NCI-H82 treated with DMSO at 0.1 percent for 48 hours (cell line): ENCODE measurements at regions not wholly inside any gene's neighbourhood (a gene's known extent, or its start where the extent isn't known, plus 50 kb on each side); places are given as distances from the start of the nearest gene placed in this dataset.
A peak's percentile ranks its signal among the peaks of the same experiment; 100 is the strongest.

Experiments
- DNase-seq: peaks from one replicate; lab custom pipeline; 2025; ENCODE audit not compliant: unreplicated experiment; lab: John Stamatoyannopoulos, UW

DNA sequence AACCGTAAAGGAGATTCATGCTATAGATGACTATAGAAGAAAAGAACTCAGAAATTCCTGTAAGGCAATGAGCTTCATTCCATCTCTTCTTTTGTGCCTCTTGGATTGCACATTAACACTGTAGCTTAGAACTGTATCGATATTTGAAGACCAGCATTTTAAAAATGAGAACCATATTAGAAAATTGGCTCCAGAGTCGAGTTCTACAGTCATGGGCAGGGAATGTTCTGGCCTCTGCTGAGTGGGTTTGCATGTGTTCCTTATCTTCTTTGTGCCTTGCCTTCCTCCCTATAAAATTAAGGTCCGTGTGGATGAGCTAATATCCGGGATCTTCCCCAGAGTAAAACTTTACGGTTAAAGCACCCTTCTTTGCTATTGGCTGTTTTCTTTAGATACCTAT is 77.4 kb upstream of the PLCL2 start:
- DNase-seq, result no peak

DNA sequence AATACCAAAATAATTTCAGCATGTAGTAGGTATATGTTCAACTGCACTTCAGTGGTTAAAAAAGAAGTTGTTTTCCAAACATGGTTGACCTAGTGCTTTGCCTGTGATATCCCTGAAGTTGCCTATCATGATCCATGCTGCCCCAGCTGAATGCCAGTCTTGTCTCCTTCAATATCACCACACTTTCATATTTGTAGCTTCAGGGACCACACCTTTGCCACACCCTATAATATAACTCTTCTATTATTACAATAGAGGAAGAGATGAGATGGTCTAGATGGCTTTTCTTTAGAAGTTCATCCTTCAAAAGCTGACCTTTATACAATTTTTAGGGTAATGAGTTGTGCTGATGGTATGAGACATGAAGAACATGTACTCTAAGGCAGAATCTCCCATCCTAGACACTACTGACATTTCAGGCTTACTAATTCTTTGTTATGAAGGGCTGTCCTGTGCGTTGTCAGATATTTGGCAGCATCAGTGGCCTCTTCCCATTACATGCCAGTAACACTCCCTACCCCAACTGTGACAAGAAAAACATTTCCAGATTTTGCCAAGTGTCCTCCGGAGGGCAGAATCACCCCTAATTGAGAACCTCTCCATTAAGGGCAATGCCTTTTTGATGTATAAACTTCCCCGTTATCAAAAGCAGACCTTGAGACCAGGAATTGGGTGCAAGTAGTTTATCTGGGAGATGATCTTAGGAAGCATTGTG is 76.2 kb upstream of the PLCL2 start:
- no peak for DNase-seq

DNA sequence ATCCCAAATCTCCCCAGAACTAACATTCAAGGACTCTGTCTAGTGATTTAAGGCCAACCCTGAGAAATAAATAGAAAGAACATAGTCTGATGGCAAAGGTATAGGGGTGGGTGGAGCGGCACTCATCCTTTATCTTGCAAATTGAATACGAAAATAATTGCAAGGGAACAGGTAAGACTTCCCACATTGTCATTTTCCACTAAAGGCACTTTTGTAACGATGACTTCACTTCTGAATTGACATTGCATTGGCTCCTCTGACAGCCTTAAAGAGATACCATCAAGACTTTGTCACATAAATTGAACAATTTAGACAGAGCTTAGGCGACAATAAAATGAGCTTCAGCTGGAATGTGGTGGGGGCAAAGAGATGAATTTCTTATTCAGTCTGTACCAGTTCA is 75.3 kb upstream of the PLCL2 start:
- no peak for DNase-seq

DNA sequence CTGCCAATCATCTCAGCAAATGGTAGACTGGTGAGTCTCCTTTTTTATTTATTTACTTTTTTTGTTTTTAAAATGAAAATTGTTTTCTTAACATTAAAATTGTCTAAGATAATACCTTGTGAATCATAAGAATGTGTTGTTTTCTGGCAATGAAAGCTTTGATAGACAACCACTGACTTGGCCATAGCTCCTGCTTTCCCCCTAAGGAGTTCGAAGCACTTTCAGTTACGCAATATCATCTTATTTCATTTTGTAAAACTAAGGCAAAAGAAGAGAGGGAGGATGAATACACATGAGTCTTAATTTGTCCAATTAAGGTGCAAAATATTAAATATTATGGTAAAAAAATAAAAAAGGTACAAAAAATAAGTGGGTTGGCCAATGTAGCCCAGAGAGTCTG is 74.8 kb upstream of the PLCL2 start:
- no peak for DNase-seq

DNA sequence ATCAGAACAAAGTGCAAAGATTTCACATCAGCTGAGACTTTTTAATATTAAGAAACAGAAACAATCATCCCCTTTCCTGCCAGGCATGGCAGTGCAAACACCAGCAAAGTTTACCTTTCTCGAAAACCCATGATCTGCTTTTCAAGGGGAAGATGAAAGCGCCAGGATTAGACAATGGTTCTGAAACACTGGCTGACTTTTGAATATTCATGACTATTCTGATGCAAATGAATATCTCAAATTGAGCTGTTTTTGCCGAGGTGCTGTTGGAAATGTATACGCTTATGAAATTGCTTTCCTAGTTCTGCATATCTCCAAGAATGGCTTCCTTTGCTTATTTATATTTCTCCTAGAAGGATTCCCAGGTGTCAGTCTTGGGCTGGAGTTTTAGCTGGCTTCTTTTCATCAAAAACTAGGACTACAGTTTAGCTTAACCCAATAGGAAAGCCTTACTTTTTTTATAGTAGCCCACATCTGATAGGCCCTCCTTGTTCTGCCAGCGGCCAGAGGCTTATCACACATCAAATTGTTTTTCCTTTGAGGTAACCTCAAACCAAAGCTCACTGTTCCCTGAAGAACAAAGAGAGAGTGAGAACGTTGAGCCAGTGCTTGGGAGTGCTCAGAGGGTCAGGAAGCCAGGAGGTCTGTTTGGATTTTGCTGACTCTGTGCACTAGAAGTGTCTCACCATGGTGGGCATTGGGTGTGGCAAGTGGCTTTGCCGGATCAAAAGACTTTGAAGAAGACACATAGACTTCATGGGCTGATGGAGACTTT is 74.0 kb upstream of the PLCL2 start:
- no peak for DNase-seq

DNA sequence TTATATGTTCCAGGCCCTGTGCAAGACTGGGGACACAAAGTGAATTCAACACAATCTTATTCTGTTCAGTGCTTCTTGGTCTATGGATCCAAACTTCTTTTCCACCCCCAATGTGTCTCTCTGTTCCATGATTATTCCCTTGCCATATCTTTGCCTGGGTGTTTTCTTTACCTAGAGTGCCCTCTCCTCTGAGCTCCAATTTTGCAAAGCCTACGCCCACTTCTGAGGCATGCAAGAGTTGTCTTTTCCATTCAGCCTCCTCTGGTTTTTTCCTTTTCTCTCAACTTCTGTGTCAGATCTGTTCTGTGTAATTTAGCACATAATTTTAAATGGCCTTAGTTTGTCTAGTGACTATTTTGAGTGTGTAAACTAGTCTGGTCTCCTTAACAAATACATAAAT is 72.8 kb upstream of the PLCL2 start:
- DNase-seq, result no peak

DNA sequence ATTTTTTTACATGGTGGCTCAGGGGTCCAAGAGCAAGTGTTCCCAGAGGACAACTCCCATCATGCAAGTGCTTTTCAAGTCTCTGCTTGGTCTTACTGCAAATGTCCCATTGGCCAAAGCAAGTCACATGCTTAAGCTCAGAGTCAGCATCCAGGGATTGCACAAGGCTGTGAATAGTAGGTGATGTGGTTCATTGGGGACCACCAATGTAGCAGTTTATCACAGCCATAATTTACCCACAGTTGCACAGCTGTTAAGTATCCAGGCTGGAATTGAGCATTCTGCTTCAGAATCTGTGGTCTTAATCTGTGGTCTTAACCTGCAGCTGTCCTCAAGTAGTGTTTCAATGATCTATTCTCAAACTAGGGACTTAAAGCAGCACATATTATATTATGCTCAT is 71.4 kb upstream of the PLCL2 start:
- no peak for DNase-seq

DNA sequence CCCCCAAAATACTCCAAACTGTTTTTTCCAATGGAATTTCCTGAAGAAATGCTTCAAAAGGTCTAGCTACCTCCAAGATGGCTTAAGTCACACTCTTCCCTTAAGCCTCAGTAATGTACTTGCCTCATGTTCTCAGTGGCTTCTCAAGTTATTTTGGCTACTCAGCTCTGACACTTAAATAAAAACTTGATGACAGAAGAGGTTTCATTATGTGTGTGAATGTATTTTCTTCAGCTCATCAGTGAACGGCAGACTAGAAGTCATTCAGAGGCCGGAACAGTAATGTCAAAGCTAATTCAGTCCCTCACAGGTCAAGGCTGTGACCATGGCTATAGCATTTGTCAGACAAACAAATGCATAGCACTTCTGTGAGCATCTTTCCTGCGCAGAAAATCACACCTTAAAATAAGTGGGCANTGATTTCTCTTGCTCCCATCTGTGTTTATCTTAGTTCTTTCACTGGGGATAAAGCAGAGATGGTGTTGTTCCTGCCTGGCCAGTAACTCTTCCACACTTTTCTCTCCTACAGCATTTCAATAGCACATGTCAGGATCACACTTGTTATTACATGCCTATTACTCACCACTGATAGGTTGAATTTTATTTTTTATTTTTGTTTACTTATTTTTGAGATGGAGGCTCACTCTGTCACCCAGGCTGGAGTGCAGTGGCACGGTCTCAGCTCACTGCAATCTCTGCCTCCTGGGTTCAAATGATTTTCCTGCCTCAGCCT is 68.5 kb upstream of the PLCL2 start:
- no peak for DNase-seq

DNA sequence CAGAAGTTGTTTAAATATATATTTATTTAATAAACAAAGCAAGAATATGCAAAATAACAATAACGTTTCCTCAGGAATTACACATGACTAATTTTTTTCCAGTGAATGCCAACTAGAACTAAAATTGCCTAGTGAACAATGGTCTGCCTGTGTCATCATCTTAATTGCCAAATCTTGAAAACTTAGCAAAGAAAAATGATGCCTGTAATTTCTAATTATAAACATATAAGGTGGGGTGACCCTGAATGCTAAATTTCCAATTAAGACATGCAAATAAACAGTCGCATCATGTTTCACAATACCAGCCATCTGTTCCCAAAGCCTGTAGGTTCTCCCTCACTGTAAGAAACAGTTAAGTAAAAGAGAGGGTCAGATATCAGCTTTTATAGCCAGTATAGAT is 67.6 kb upstream of the PLCL2 start:
- DNase-seq, result peak; percentile 14

DNA sequence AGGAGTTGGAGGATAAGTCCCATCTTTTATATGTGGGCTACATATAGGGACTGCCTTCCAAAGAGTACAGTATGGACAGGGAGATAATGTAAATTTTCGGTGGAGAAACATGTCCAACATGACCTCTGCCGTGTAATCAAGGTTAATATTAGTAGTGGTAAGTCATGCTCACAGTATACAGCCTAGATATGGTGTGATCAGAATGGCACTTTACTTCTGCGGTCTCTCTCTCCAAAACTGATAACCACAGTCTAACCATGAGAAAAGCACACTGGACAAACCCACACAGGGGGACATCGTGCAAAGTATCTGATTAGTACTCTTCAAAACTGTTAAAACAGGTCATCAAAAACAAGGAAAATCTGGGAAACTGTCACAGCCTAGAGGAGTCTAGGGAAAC is 66.6 kb upstream of the PLCL2 start:
- no peak for DNase-seq

DNA sequence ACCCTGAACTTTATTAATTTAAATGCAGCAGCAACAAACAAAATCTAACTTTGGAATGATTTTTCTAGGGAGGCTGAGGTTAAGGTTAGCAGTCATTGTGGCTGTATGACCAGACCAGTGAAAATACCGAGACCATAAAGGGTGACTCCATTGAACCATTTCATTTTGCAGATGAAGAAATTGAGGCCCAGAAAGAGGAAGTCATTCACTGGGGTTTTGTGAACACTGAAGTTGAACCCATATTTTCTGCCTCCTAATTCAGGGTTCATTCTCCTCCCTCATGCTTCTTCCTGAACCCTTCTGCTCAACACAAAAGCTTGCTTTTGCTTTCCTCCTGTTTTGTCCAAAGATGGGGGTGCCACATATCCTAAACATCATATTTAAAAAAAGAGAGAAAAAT is 65.8 kb upstream of the PLCL2 start:
- no peak for DNase-seq

DNA sequence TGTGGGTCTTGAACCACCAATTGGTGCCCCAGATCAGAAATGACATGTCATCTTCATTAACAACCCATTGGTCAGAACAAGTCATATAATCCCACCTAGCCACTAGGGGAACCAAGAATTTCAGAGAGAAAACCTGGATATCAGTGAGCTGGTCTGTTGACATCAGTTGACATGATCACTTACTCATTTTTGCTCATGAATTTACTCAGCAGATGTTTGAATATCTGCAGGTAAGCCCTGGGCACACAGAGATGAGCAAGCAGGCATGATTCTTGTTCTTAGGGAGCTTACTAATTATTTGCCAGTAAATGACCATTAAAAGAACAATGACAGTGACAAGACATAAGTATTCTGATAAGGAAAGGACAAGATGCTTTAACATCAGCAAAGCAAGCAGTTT is 64.3 kb upstream of the PLCL2 start:
- no peak for DNase-seq

DNA sequence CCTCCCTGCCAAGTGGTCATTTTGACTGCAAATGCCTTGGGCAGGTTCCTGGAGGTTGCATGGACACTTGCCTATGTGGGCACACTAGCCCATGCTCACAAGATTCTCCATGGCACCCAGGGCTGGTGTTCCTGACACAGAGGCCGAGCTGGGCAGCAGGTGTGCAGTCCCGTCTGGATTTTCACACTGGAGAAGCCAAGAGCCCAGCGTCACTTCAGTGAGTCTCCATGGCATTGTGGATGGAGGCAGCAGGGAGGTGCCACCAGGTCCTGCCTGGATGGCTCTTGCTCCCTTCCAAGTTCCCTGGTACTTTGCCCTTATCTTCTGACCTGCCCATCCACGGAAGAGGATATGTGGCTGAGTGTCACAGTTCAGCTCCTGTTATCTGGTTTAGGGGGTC is 63.7 kb upstream of the PLCL2 start:
- no peak for DNase-seq

DNA sequence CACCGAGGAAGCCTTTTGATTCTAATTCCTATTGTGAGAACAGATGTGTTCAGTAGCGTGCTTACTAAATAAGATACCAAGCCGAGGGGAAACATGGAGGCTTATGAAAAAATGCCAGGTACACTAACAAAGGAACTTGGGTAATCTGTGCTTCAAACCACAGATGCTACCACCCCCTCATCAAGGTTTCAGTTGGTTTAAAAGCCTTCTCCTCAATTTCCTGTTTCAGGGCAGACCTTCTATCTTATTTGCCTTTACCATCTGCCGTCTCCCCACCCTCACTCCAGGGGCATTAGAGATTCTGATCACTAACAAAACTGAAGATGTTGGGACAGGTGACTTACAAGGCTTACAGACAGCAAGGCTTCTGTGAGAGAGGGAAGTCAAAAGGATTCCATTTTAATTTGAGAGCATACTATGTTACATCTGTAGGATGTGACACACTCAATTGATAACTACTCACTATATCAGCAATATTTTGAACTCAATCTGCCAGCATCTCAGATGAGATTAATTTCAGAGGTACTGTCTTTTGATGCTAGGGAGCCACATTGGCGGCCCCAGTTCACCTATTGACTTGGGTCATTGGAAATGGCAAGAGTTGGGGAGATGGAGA is 60.6 kb upstream of the PLCL2 start:
- DNase-seq, result peak; percentile 55

DNA sequence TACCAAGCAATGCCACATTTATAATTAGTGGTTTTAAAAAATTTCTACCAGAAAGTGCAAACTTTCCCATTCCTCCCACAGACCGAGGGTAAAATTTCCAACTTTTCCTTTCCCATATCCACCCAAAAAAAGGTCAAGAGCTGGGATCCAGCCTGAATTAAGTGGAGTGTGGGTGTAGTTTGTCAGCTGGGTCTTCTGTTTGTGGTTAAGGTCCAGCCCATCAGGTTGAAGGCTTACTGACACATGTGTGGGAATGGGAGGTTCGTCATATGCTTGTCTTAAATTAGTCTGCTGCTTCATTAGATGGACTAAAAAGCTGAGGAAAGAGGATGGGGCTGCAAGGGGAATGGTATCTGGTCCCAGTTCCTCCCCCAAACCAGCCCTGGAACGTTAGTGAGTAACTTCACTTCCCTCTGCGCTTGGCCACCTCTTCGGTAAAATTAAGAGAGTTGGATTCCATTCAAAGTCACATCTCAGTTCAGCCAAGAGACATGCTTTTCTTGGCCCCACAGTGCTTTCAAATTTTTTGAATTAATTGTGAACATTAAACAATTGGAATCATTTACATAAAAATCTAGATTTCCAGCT is 59.0 kb upstream of the PLCL2 start:
- DNase-seq, result no peak

DNA sequence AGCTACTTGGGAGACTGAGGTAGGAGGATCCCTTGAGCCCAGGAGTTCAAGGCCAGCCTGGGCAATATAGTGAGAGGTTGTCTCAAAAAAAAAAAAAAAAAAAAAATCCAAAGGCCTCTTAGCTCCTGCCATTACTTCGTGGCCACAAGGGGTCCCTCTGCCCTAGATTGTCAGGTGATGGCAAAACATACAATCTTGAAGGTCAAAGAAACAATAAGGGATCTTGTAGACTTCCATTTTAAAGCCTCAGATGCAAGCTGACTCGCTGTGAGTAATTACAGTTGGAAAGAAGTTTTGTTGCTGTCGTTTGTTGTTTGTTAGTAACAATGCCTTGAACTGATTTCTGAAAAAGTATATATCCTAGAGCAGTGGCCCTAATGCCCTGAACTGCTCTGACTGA is 55.9 kb upstream of the PLCL2 start:
- DNase-seq, result no peak

DNA sequence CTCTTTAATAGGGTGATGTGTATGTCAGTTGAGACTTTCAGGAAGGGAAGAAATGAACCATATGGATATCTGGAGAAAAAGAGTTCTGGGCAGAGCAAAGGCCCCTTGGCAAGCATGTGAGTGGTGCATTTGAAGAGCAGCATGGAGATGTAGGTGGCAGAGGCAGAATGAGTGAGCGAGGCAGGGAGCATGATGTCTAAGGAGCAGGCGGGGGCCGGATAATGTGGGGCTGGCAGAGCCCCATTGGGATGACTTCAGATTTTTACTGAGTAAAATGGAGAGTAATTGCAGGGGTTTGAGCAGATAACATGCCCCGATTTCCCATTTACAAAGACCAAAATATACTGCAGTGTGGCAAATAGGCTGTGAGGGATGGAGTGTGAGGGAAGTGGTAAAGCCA is 52.9 kb upstream of the PLCL2 start:
- no peak for DNase-seq

DNA sequence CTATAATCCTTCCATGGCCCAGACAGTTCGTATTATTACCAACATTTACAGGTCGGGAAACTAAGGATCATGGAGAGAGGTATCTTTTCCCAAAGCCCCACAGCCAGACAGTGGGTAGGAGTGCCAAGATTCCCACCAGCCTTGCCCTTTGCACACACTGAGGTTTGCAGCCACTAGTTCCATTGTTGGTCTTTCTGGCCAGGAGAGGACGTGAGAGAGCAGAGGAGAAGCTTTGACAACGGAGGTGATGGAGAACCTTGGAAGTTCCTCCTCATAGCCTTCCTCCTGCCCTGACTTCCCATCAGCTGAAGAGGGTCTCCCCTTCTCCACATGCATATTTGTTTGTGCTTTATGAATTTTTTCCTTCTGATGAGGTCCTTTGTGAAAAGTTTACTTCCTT is 50.5 kb upstream of the PLCL2 start:
- DNase-seq, result no peak

DNA sequence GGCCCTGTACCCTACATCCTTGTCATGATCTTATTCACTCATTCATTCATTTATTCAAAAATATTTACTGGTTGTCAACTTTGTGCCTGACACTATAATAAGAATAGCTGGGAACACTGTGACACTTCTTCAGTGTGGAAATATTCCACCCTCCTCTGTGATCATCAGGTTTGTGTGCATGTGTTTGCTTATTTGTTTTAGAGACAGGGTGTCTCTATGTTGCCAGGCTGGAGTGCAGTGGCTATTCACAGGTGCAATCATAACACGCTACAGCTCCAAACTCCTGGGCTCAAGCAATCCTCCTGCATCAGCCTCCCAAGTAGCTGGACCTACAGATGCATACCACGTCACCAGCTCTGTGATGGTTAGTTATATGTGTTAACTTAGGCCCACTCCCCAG is 50.0 kb upstream of the PLCL2 start:
- no peak for DNase-seq
